CD14-positive monocyte (primary cell): ENCODE measurements at regions not wholly inside any gene's neighbourhood (a gene's known extent, or its start where the extent isn't known, plus 50 kb on each side); places are given as distances from the start of the nearest gene placed in this dataset.
A peak's percentile ranks its signal among the peaks of the same experiment; 100 is the strongest.

Experiments used
- DNase-seq, 3 donors: peaks; one replicate each; pipeline ENCODE4 v3.0.0-alpha.2; 2011 to 2022
- H2AFZ ChIP-seq: 2 replicates; pipeline ENCODE4 v1.6.0; 2012; ENCODE audit warnings: mild to moderate bottlenecking, low read depth, low read length, inconsistent platforms; ENCODE audit not compliant: insufficient read depth, poor library complexity, severe bottlenecking
- H3K27ac ChIP-seq, 2 donors: 1 replicate in 1 of 2; 2 replicates in 1 of 2; pipeline ENCODE4 v1.5.1; 2012 to 2013; ENCODE audit warnings: low read length in 2 of 2, control low read depth in 1 of 2, inconsistent platforms in 1 of 2, low read depth in 1 of 2, mild to moderate bottlenecking in 1 of 2
- H3K27me3 ChIP-seq, 2 donors: one replicate each; pipeline versions ENCODE4 v1.6.0 to v1.6.1; 2011 to 2013; ENCODE audit warnings: low read length in 2 of 2; ENCODE audit not compliant: control insufficient read depth in 2 of 2, insufficient read depth in 2 of 2
- H3K36me3 ChIP-seq, 2 donors: replicated peaks in 1 of 2; 1 replicate in 1 of 2; 2 replicates in 1 of 2; pipeline versions ENCODE4 v1.5.1 to v1.6.1; 2012 to 2013; ENCODE audit warnings: low read length in 2 of 2, control low read depth in 1 of 2, inconsistent platforms in 1 of 2, mild to moderate bottlenecking in 1 of 2; ENCODE audit not compliant: insufficient read depth in 2 of 2, control insufficient read depth in 1 of 2
- H3K4me1 ChIP-seq, 2 donors: 1 replicate in 1 of 2; 2 replicates in 1 of 2; pipeline versions ENCODE4 v1.5.1 to v1.6.1; 2012 to 2013; ENCODE audit warnings: low read length in 2 of 2, control low read depth in 1 of 2, inconsistent platforms in 1 of 2, mild to moderate bottlenecking in 1 of 2, moderate library complexity in 1 of 2; ENCODE audit not compliant: insufficient read depth in 2 of 2, control insufficient read depth in 1 of 2
- H3K4me2 ChIP-seq: replicated peaks from 2 replicates; pipeline ENCODE3; 2012; ENCODE audit warnings: low read length, moderate library complexity, mild to moderate bottlenecking; ENCODE audit not compliant: poor library complexity, severe bottlenecking; ENCODE audit errors: extremely low read depth
- H3K4me3 ChIP-seq, 3 experiments: fragments of 200-600 bp in 1 of 3; sonication (generic) in 1 of 3; replicated peaks in 1 of 3; 1 replicate in 2 of 3; 2 replicates in 1 of 3; pipeline ENCODE4 v1.5.1; 2011 to 2013; ENCODE audit warnings: low read length in 3 of 3, mild to moderate bottlenecking in 3 of 3, control low read depth in 2 of 3, low read depth in 2 of 3, inconsistent platforms in 1 of 3, moderate library complexity in 1 of 3
- H3K79me2 ChIP-seq: 2 replicates; pipeline ENCODE4 v1.6.0; 2012; ENCODE audit warnings: mild to moderate bottlenecking, control low read depth, inconsistent platforms, low read length, moderate library complexity; ENCODE audit not compliant: insufficient read depth
- H3K9ac ChIP-seq: 2 replicates; pipeline ENCODE4 v1.6.0; 2017; ENCODE audit warnings: low read length, mild to moderate bottlenecking; ENCODE audit not compliant: insufficient read depth, poor library complexity, severe bottlenecking
- H3K9me3 ChIP-seq, 2 donors: replicated peaks in 1 of 2; 1 replicate in 1 of 2; 2 replicates in 1 of 2; pipeline versions ENCODE4 v1.5.1 to v1.6.1; 2012 to 2013; ENCODE audit warnings: low read length in 2 of 2, control low read depth in 1 of 2; ENCODE audit not compliant: control insufficient read depth in 1 of 2, insufficient read depth in 1 of 2
- H4K20me1 ChIP-seq: 2 replicates; pipeline ENCODE4 v1.6.0; 2012; ENCODE audit warnings: mild to moderate bottlenecking, low read length, control low read depth, moderate library complexity; ENCODE audit not compliant: insufficient read depth
- H3K27ac Mint-ChIP-seq, 7 donors: one replicate each; pipeline ENCODE4 v1.8.0; 2020; ENCODE audit warnings: mild to moderate bottlenecking in 7 of 7, mixed read lengths in 7 of 7, moderate library complexity in 6 of 7, inconsistent platforms in 2 of 7
- H3K27me3 Mint-ChIP-seq, 3 donors: one replicate each; pipeline ENCODE4 v1.8.0; 2021 to 2022; ENCODE audit warnings: low read depth in 3 of 3, mild to moderate bottlenecking in 3 of 3, mixed read lengths in 3 of 3, moderate library complexity in 3 of 3, inconsistent platforms in 1 of 3
- H3K36me3 Mint-ChIP-seq, 2 donors: one replicate each; pipeline ENCODE4 v1.8.0; 2020; ENCODE audit warnings: mixed read lengths in 2 of 2, inconsistent platforms in 1 of 2, mild to moderate bottlenecking in 1 of 2
- H3K4me1 Mint-ChIP-seq: one replicate; pipeline ENCODE4 v1.8.0; 2020; ENCODE audit warnings: mild to moderate bottlenecking, mixed read lengths
- H3K4me3 Mint-ChIP-seq, 2 donors: one replicate each; pipeline ENCODE4 v1.8.0; 2020; ENCODE audit warnings: mild to moderate bottlenecking in 2 of 2, mixed read lengths in 2 of 2, moderate library complexity in 1 of 2
- H3K9me3 Mint-ChIP-seq, 7 donors: one replicate each; pipeline ENCODE4 v1.8.0; 2020 to 2022; ENCODE audit warnings: mixed read lengths in 7 of 7, mild to moderate bottlenecking in 6 of 7, moderate library complexity in 6 of 7, inconsistent platforms in 2 of 7
- CTCF ChIP-seq: fragments of 200-600 bp; IDR thresholded peaks from one replicate; pipeline ENCODE4 v1.8.0; 2022; ENCODE audit warnings: antibody characterized with exemption, mild to moderate bottlenecking
- WGBS: methylation state at CpG from one replicate; pipeline ENCODE4 v1.1.5; 2013; ENCODE audit warnings: missing lambda C conversion rate; ENCODE audit not compliant: insufficient coverage; 5-methylcytosine and 5-hydroxymethylcytosine counted together
- intact Hi-C, 2 donors: fragments of 100-400 bp; cut with micrococcal nuclease; formaldehyde crosslinking; loops; one replicate each; pipeline versions ENCODE4 v1.15.0 to v1.15.1; 2023

GRCh38 chr13:88246239-88246638, 575.1 kb downstream of the SLITRK5 start:
- H3K27me3 Mint-ChIP-seq, result no peaks in the 10 kb centered on the region
- no peak for TF ChIP-seq CTCF
- no peaks in the 10 kb centered on the region for H3K36me3 Mint-ChIP-seq
- intact Hi-C loops, result no loop called here
- Histone ChIP-seq H3K4me1 (no peaks in the 10 kb centered on the region), H2AFZ (no peak overlapping the region), H3K27ac (no peak overlapping the region), H3K9ac (no peak overlapping the region), H3K36me3 (no peaks in the 10 kb centered on the region), H3K4me3 (no peak overlapping the region), H3K9me3 (peaks cover 0 to 4% of the 10 kb centered on the region in 2 donors), H4K20me1 (no peaks in the 10 kb centered on the region), H3K27me3 (no peaks in the 10 kb centered on the region), H3K4me2 (no peak overlapping the region), H3K79me2 (no peaks in the 10 kb centered on the region)
- H3K4me3 Mint-ChIP-seq, result no peak overlapping the region
- no peaks in the 10 kb centered on the region for H3K4me1 Mint-ChIP-seq
- peak overlapping the region in 1 of 7 donors; percentile 48 for H3K27ac Mint-ChIP-seq
- peaks cover 0 to 4% (median 1%) of the 10 kb centered on the region in 7 donors for H3K9me3 Mint-ChIP-seq
- no peak for DNase-seq

GRCh38 chr13:88248393-88248792, 577.2 kb downstream of the SLITRK5 start:
- H3K9me3 Mint-ChIP-seq, result peaks cover 0 to 4% (median 1%) of the 10 kb centered on the region in 7 donors
- intact Hi-C loops, result no loop called here
- Histone ChIP-seq H4K20me1 (no peaks in the 10 kb centered on the region), H3K4me3 (no peak overlapping the region), H3K4me2 (no peak overlapping the region), H3K27ac (no peak overlapping the region), H3K4me1 (no peaks in the 10 kb centered on the region), H3K9me3 (peaks cover 0 to 4% of the 10 kb centered on the region in 2 donors), H3K9ac (no peak overlapping the region), H3K27me3 (no peaks in the 10 kb centered on the region), H3K36me3 (no peaks in the 10 kb centered on the region), H2AFZ (no peak overlapping the region), H3K79me2 (no peaks in the 10 kb centered on the region)
- no CpG with 5 or more reads among the region's 4 CpGs for WGBS
- DNase-seq, result no peak
- no peak for TF ChIP-seq CTCF
- H3K27ac Mint-ChIP-seq, result peak overlapping the region in 1 of 7 donors; percentile 19
- H3K4me3 Mint-ChIP-seq, result no peak overlapping the region
- no peaks in the 10 kb centered on the region for H3K36me3 Mint-ChIP-seq
- no peaks in the 10 kb centered on the region for H3K27me3 Mint-ChIP-seq
- H3K4me1 Mint-ChIP-seq, result no peaks in the 10 kb centered on the region
